C4-2B (cell line): ENCODE measurements at regions not wholly inside any gene's neighbourhood (a gene's known extent, or its start where the extent isn't known, plus 50 kb on each side); places are given as distances from the start of the nearest gene placed in this dataset.
"Not testable (repeated sequence)": the region's sequence is repeated elsewhere in the genome, so short reads cannot be mapped to it uniquely, and the experiment has no call there.

Experiments
- H3K27ac ChIP-seq: fragments of 450-650 bp; 2 replicates; pipeline ENCODE4 v1.5.1; 2017
- ZFX ChIP-seq: fragments of 450-650 bp; IDR thresholded peaks from 2 replicates; pipeline ENCODE4 v1.6.1; 2017
- TF ChIP-seq, protein P1 (sequence below): fragments of 450-650 bp; conservative IDR thresholded peaks from 2 replicates; pipeline ENCODE4 v1.5.1; 2017; ENCODE audit warnings: mild to moderate bottlenecking

DNA sequence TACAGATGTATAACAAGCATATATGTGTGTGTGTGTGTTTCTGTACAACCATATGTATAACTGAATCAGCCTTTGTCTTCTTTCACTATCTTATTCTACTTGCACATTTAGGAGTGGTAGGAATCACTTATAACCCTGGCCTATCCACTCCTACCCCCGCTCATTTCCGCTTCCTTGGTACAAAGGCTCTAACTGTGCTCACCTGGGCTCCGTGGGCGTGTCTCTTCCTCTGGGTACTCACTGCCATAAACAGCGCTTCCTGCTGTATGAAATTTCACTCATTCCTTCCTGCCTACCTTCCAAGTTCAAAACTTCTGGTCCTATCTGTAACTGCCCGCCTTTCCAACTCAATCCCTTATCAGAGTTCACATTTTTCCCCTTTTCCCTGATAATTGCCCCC, 815.5 kb downstream of the EPHA4 start:
- TF ChIP-seq ZFX: no peak
- TF ChIP-seq, protein P1, sequence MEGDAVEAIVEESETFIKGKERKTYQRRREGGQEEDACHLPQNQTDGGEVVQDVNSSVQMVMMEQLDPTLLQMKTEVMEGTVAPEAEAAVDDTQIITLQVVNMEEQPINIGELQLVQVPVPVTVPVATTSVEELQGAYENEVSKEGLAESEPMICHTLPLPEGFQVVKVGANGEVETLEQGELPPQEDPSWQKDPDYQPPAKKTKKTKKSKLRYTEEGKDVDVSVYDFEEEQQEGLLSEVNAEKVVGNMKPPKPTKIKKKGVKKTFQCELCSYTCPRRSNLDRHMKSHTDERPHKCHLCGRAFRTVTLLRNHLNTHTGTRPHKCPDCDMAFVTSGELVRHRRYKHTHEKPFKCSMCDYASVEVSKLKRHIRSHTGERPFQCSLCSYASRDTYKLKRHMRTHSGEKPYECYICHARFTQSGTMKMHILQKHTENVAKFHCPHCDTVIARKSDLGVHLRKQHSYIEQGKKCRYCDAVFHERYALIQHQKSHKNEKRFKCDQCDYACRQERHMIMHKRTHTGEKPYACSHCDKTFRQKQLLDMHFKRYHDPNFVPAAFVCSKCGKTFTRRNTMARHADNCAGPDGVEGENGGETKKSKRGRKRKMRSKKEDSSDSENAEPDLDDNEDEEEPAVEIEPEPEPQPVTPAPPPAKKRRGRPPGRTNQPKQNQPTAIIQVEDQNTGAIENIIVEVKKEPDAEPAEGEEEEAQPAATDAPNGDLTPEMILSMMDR: no peak
- H3K27ac ChIP-seq: no peak overlapping the region

DNA sequence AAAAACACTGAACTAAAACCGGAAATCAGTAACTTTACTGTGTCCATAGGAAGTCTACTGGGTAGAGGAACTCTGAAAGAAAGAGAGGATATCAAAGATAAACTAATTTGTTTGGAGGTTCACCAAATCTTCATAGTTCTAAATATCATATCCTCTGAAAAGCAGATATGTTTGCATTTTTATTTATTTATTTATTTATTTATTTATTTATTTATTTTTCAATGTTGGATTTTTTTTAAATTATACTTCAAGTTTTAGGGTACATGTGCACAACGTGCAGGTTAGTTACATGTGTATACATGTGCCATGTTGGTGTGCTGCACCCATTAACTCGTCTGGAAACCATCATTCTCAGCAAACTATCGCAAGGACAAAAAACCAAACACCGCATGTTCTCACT, 813.7 kb downstream of the EPHA4 start:
- not testable (repeated sequence) for H3K27ac ChIP-seq

DNA sequence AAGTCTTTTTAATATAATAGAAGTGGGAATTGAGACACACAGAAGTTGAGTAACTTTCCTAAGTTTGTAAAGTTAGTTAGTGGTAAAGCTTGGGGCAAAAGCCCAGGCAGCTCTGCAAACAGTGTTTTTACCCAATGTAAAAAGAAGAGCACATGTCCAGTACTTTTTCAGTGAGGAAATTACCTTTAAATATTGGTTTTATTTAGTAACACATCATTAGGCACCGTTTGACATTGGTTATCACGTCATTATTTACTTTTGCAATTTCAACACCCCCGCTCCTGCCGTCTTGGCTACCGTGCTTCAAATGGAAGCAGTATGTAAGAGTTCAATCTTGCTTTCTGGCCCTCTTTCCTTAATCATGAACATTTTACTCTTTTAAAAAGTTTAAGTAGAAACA, 807.9 kb downstream of the EPHA4 start:
- no peak for TF ChIP-seq ZFX
- TF ChIP-seq, protein P1: no peak
- H3K27ac ChIP-seq: no peak overlapping the region

DNA sequence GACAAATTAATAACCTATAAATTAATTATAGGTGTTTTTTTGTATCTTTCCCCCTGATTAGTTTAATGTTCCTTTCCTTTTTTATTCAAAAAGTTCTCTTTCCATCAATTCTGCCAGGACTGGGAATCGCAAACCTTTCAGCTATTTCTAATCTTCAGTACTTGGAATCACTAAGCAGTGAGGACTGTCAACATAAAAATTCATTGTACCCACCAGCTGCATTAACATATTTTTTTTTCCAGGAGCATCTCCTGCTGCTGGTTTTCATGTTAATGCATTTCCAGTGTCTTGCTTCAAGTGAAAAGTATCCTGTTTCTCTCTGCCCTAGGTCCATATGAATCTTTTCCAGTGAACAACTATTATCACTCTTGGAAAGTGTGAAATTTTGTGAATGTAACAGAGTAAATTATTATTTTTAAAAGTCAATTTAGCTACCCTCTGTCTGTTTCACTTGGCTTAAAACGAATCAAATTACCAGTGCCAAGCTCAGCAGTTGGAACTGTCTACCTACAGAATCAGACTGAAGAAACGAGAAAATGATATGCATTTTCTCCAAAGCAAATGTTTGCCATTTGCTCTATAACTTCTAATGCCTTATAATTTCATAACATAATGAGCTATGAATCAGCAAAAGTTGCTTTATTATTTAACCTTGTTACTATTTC, 804.4 kb downstream of the EPHA4 start:
- no peak overlapping the region for H3K27ac ChIP-seq
- TF ChIP-seq, protein P1: no peak
- no peak for TF ChIP-seq ZFX

DNA sequence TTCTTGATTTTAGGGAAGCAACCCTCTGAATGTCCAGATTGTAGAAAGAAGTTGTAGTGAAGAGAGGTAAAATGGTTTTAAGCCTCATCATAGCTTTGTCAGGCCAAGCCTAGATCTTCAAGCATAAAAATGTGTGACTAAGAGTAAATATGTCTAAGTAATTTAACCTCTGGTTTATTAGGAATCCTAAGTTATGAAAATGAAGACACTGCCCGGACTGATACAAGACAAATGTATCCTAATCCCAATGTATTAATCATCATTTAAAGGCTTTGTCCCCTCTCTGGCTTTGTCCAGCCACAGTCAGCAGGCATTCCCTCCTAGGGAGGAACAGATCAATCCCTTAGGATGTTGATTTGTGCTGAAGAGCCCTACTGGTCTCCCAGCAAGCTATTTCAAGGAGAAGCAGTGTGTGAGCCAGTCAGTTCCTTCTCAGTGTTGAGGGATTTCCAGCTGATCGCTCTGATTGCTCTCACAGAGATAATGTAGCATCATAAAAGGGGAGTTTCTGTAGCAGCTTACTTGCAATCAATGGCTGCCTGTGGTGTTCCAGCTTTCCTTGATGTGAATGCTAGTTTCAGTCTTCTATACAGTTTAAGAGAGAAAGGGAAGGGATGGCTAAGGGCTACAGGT, 796.1 kb downstream of the EPHA4 start:
- H3K27ac ChIP-seq: no peak overlapping the region
- TF ChIP-seq, protein P1: no peak
- no peak for TF ChIP-seq ZFX

DNA sequence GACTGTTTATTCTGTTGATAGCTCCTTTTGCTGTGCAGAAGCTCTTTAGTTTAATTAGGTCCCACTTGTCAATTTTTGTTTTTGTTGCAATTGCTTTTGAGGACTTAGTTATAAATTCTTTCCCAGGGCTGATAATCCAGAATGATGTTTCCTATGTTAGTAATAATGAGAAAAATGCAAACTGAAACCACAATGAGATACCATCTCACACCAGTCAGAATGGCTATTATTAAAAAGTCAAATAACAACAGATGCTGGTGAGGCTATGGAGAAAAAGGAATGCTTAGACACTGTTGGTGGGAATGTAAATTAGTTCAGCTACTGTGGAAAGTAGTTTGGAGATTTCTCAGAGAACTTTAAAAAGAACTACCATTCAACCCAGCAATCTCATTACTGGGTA, 793.0 kb downstream of the EPHA4 start:
- not testable (repeated sequence) for H3K27ac ChIP-seq

DNA sequence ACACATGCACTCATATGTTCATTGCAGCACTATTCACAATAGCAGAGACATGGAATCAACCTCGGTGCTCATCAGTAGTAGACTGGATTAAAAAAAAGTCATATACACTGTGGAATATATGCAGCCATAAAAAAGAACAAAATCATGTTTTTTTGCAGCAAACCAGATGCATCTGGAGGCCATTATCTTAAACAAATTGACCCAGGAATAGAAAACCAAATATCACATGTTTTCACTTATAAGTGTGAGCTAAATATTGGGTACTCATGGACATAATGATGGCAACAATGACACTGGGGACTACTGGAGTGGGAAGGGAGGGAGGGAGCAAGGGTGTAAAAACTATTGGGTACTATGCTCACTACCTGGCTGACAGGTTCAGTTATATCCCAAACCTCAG, 792.6 kb downstream of the EPHA4 start:
- TF ChIP-seq ZFX: no peak
- TF ChIP-seq, protein P1: no peak
- H3K27ac ChIP-seq: no peak overlapping the region

DNA sequence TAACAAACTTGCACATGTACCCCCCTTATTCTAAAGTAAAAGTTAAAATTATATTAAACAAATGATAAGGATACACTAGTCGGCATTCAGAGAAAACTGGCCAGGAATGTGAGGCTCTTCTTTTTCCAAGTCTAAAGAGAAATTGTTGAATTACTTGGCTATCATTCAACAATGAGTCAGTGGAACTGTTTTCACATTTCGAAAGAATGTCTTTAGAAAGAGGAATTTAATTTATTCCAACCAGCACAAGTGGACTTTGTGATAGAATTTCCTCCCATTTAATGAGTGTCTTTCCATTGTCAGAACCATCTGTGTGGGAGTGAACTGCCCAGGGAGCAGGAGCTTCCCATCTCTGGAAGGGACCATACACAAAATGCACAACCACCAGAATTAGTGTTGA, 792.2 kb downstream of the EPHA4 start:
- H3K27ac ChIP-seq: no peak overlapping the region
- TF ChIP-seq ZFX: no peak
- TF ChIP-seq, protein P1: no peak
